ENCODE measurements at regions not wholly inside any gene's neighbourhood (a gene's known extent, or its start where the extent isn't known, plus 50 kb on each side); places are given as distances from the start of the nearest gene placed in this dataset.

DNA sequence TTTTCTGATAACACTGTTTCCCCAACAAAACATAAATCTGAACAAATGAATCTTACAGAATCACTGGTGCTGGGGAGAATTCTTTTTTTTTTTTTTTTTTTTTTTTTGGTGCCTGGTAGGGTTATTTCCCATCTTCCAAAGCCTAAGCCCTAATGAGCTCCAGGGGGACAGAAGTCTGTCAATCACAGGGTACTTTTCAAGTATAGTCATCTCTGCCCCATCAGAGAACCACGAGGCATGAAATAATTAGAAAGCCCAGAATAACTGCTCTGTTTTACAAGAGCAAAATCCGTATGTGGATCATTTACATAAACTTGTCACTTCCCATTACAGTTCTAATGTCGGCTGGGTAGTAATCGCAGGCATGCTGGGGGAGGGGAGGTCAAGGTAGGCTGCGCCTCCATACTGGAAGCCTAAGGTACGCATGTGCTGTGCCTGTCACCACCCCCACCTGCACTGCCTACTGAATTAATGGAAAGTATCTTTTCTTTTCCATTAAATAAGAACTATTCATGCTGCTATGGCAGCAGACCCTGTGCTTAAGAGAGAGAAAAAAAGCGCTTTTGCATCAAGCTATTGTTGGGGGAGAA, 164.7 kb upstream of the LEF1 start:
- Histone ChIP-seq H3K27ac (ENCODE audit: extremely low read depth, low read depth, low read length) (no peak overlapping the region), H3K4me1 (ENCODE audit: control insufficient read depth, insufficient read depth, low read length) (no peaks in the 10 kb centered on the region), H3K9me3 (ENCODE audit: control insufficient read depth, insufficient read depth, low read depth, low read length) (no peaks in the 10 kb centered on the region), H3K4me3 (ENCODE audit: low read depth, low read length) (no peak overlapping the region), H3K36me3 (ENCODE audit: control insufficient read depth in 2 of 2, insufficient read depth in 1 of 2, low read length in 2 of 2) (no peaks in the 10 kb centered on the region)
- POLR2A ChIA-PET: no interaction called here
- no peak for TF ChIP-seq ZNF549 (tag by site-specific recombination; IDR thresholded peaks at IDR 0.05)
- TF ChIP-seq, protein P1, sequence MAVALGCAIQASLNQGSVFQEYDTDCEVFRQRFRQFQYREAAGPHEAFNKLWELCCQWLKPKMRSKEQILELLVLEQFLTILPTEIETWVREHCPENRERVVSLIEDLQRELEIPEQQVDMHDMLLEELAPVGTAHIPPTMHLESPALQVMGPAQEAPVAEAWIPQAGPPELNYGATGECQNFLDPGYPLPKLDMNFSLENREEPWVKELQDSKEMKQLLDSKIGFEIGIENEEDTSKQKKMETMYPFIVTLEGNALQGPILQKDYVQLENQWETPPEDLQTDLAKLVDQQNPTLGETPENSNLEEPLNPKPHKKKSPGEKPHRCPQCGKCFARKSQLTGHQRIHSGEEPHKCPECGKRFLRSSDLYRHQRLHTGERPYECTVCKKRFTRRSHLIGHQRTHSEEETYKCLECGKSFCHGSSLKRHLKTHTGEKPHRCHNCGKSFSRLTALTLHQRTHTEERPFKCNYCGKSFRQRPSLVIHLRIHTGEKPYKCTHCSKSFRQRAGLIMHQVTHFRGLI (tag by site-specific recombination; IDR thresholded peaks at IDR 0.05): no peak
- TF ChIP-seq ZSCAN5A (tag by site-specific recombination; IDR thresholded peaks at IDR 0.05): no peak
- no peak for TF ChIP-seq ZNF664 (tag by site-specific recombination; IDR thresholded peaks at IDR 0.05)
- TF ChIP-seq, protein P2, sequence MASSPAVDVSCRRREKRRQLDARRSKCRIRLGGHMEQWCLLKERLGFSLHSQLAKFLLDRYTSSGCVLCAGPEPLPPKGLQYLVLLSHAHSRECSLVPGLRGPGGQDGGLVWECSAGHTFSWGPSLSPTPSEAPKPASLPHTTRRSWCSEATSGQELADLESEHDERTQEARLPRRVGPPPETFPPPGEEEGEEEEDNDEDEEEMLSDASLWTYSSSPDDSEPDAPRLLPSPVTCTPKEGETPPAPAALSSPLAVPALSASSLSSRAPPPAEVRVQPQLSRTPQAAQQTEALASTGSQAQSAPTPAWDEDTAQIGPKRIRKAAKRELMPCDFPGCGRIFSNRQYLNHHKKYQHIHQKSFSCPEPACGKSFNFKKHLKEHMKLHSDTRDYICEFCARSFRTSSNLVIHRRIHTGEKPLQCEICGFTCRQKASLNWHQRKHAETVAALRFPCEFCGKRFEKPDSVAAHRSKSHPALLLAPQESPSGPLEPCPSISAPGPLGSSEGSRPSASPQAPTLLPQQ (tag by site-specific recombination; IDR thresholded peaks at IDR 0.05): no peak
- TF ChIP-seq KLF10 (tag by site-specific recombination; IDR thresholded peaks at IDR 0.05): no peak
- no peak for TF ChIP-seq PRDM2 (tag by site-specific recombination; IDR thresholded peaks at IDR 0.05; ENCODE audit: borderline replicate concordance)
- no peak for TF ChIP-seq ZNF777 (tag by site-specific recombination; IDR thresholded peaks at IDR 0.05; ENCODE audit: borderline replicate concordance)
- TF ChIP-seq ZNF558 (tag by site-specific recombination; IDR thresholded peaks at IDR 0.05): no peak
- CTCF ChIA-PET: no interaction called here

DNA sequence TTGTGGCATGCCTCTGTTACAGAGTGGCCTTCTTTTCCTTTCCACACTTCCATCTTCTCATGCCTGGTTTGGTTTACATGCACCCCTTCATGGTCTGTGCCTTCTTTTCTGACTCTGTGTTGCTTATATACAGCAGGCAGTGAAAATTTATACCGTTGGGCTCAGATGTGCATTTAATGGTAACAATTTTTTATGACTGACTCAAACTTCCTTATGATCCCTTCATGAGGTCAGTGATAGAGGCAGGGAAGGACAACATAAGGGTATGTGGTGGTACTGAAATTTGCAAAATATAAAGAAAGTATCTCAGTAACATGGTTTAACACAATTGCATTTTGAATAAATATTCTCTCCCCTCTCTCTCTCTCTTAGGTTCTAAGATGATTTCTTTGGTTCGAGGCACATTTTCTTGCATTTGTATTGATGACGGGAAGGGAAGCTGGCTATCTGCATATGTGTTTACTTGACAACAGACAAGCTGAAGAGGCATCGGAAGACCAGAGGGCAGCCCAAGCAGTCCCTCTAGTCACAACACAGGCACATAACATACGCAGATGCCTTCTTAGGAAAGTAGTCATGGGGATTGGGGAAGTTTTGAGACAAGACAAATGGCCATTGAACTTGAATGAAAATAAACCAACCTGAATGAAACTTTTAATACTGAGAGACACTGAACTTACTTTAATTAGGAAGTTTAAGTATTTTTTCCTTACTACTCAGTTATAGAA, 163.3 kb upstream of the LEF1 start:
- ChIA-PET CTCF (interaction anchor here (0.6 kb wide), 1 partner anchor 23 kb away, joined by 3 read pairs; no protein-coding TSS in a partner anchor), POLR2A (no interaction called here)
- Histone ChIP-seq H3K4me3 (ENCODE audit: low read depth, low read length) (no peak overlapping the region), H3K36me3 (ENCODE audit: control insufficient read depth in 2 of 2, insufficient read depth in 1 of 2, low read length in 2 of 2) (no peaks in the 10 kb centered on the region), H3K4me1 (ENCODE audit: control insufficient read depth, insufficient read depth, low read length) (no peaks in the 10 kb centered on the region), H3K9me3 (ENCODE audit: control insufficient read depth, insufficient read depth, low read depth, low read length) (no peaks in the 10 kb centered on the region), H3K27ac (ENCODE audit: extremely low read depth, low read depth, low read length) (no peak overlapping the region)
- no peak for TF ChIP-seq ZNF785 (tag by site-specific recombination; IDR thresholded peaks at IDR 0.05)
- TF ChIP-seq ZNF488 (tag by site-specific recombination; IDR thresholded peaks at IDR 0.05): no peak
- no peak for TF ChIP-seq ZNF366 (tag by site-specific recombination; conservative IDR thresholded peaks at IDR 0.05)
- TF ChIP-seq KLF16 (tag by site-specific recombination; IDR thresholded peaks at IDR 0.05): no peak
- TF ChIP-seq ZNF10 (tag by site-specific recombination; IDR thresholded peaks at IDR 0.05): no peak
- TF ChIP-seq IKZF3 (tag by site-specific recombination; IDR thresholded peaks at IDR 0.05): no peak
- no peak for TF ChIP-seq ZNF624 (tag by site-specific recombination; IDR thresholded peaks at IDR 0.05)
- TF ChIP-seq ZNF513 (tag by site-specific recombination; IDR thresholded peaks at IDR 0.05): no peak
- no peak for TF ChIP-seq BCL11B (tag by site-specific recombination; IDR thresholded peaks at IDR 0.05; ENCODE audit: low read depth)
- TF ChIP-seq ZNF704 (tag by site-specific recombination; IDR thresholded peaks at IDR 0.05): no peak
- no peak for TF ChIP-seq ZNF423 (tag by site-specific recombination; IDR thresholded peaks at IDR 0.05)
